GM12891 (cell line): ENCODE measurements at regions not wholly inside any gene's neighbourhood (a gene's known extent, or its start where the extent isn't known, plus 50 kb on each side); places are given as distances from the start of the nearest gene placed in this dataset.

ENCODE experiments used
- POLR2A ChIP-seq: IDR thresholded peaks from 2 replicates; pipeline ENCODE4 v1.6.1; 2011; ENCODE audit warnings: low read depth, low read length, control low read depth
- POLR2AphosphoS5 ChIP-seq: IDR thresholded peaks from 2 replicates; pipeline ENCODE4 v1.6.1; 2011; ENCODE audit warnings: low read depth, low read length, control low read depth

- TF ChIP-seq POLR2A, result no peak
- no peak for TF ChIP-seq POLR2AphosphoS5
Observed at GRCh38 chr18:64566456-64566855, 417.6 kb upstream of the LINC00305 start.
